Spleen (tissue), 7 donors: ENCODE measurements at regions not wholly inside any gene's neighbourhood (a gene's known extent, or its start where the extent isn't known, plus 50 kb on each side); places are given as distances from the start of the nearest gene placed in this dataset.

Experiments used
- POLR2A ChIP-seq, 3 donors: fragments of 450-650 bp; IDR thresholded peaks; one replicate each; pipeline ENCODE4 v1.5.1; 2017; ENCODE audit warnings: antibody characterized with exemption in 3 of 3, mild to moderate bottlenecking in 1 of 3
- TF ChIP-seq, protein P1 (sequence below), 11 experiments: fragments of 200-600 bp in 7 of 11; fragments of 450-650 bp in 4 of 11; sonication (generic) in 4 of 11; IDR thresholded peaks in 8 of 11; conservative IDR thresholded peaks in 3 of 11; 1 replicate in 7 of 11; 2 replicates in 4 of 11; pipeline versions ENCODE4 v1.4.0 to v1.8.0; 2016 to 2021; ENCODE audit warnings: antibody characterized with exemption in 11 of 11, inconsistent platforms in 4 of 11, mild to moderate bottlenecking in 1 of 11
- donor health status: DM: no; HTN: no; CAD: no; lungs with moderate emphysema.
- donor health status: DM: no; HTN: no; CAD: no.
- donor health status: DM: no; HTN: no; CAD: no.

DNA sequence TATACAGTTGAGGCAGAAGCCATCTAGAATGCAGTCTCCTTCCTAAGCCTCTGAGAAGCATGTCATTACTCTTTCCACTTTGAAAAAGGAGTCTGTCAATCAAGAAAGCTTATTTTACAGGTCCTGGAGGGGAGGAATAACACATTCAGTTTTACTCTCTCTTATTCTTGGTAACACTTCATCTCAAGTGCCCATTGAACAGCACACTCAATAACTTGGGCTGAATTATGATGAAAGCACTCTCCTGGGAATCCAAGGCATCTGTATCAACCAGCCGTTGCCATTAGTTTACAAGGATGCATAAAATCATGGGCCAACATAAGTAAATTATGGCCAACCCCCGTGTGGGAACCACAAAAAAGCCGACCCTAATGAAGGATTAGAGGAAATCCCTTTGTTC, 282.4 kb downstream of the C4orf33 start:
- TF ChIP-seq, protein P1, sequence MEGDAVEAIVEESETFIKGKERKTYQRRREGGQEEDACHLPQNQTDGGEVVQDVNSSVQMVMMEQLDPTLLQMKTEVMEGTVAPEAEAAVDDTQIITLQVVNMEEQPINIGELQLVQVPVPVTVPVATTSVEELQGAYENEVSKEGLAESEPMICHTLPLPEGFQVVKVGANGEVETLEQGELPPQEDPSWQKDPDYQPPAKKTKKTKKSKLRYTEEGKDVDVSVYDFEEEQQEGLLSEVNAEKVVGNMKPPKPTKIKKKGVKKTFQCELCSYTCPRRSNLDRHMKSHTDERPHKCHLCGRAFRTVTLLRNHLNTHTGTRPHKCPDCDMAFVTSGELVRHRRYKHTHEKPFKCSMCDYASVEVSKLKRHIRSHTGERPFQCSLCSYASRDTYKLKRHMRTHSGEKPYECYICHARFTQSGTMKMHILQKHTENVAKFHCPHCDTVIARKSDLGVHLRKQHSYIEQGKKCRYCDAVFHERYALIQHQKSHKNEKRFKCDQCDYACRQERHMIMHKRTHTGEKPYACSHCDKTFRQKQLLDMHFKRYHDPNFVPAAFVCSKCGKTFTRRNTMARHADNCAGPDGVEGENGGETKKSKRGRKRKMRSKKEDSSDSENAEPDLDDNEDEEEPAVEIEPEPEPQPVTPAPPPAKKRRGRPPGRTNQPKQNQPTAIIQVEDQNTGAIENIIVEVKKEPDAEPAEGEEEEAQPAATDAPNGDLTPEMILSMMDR (IDR thresholded peaks at IDR 0.05 in 8 of 11, conservative IDR thresholded peaks at IDR 0.05 in 3 of 11) = no peak
- TF ChIP-seq POLR2A (IDR thresholded peaks at IDR 0.05) = no peak
